ENCODE measurements at regions not wholly inside any gene's neighbourhood (a gene's known extent, or its start where the extent isn't known, plus 50 kb on each side); places are given as distances from the start of the nearest gene placed in this dataset.

GRCh38 chr1:184302346-184302745, 84.5 kb upstream of the C1orf21 start:
- no peak for DNase-seq (ENCODE audit: low read depth in 3 of 3, low spot score in 2 of 3)

DNA sequence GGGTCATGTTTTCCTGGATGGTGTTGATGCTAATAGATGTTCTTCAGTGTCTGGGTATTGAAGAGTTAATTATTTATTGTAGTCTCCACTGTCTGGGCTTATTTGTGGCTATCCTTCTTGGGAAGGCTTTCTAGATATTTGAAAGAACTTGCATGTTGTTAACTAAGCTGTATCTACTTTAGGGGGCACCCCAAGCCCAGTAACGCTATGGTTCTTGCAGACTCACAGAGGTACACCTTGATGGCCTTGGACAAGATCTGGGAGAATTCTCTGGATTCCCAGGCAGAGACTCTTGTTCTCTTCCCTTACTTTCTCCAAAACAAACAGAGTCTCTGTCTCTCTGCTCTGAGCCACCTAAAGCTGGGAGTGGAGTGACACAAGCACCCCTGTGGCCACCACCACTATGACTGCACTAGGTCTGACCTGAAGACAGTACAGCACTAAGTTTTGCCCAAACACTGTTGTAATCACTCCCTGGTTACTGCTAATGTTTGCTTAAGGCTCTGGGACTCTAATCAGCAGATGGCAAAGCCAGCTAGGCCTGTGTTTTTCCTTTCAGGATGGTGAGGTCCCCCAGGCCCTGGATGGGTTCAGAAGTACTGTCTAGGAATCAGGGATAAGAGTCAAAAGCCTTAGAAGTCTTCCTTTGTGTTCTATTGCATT, 76.5 kb upstream of the C1orf21 start:
- DNase-seq (ENCODE audit: low read depth in 3 of 3, low spot score in 2 of 3), result no peak

DNA sequence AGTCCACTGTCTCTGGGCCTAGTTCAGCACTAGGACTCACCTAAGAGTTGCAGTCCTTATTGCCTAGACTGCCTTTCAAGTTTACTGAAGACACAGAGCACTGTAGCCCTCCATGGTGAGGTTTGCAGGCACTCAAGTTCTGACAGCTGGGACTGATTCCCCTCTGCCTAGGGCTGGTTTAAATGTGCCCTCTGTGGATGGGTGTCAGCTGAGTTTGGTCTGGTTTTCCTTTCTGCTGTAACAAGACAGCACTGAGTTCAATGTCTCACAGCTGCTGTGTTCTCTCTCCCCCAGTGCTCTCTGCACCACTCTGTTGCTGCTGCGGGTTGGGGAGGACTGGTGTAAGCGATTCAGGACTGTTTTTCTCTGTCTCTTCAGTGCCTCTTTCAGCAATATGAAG, 75.2 kb upstream of the C1orf21 start:
- no peak for DNase-seq (ENCODE audit: low read depth in 3 of 3, low spot score in 2 of 3)

GRCh38 chr1:184315254-184315653, 71.6 kb upstream of the C1orf21 start:
- no peak for DNase-seq (ENCODE audit: low read depth in 3 of 3, low spot score in 2 of 3)

DNA sequence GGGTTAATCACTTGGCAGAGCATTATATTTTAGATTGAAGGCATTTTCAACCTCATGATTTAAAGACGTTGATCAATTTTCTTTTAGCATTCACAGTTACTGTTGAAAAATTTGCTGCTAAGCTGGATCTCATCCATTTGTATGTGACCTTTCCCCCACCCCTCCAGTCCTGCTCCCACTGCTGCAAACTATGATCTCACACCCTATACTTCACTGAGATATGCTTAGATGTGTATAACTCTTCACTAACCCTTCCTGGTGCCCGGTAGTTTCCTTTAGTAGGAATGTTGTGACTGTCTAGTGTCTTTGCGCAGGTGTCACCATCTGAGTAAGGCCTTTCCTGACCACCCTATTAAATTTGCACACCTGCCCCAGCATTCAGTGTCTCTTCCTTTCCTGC, 67.0 kb upstream of the C1orf21 start:
- no peak for DNase-seq (ENCODE audit: low read depth in 3 of 3, low spot score in 2 of 3)

DNA sequence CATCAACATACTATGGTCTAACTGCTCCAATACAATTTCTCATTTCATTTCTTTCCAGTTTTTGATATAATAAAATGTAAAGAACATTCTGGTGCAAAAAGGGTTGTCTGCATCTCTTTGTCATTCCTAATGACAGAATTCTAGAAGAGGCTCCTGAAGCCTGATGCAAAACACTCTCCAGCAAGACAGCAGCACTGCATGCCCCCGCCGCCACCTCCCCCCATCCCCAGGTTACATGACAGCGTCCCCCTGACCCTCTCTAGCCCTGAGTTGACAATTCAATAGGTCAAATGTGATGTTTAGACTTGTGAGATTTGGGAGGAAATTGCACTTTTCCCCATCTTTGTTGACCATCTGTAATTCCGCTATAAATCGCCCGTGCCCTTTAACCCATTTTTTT, 64.6 kb upstream of the C1orf21 start:
- DNase-seq (ENCODE audit: low read depth in 3 of 3, low spot score in 2 of 3), result no peak

GRCh38 chr1:184324972-184325371, 61.9 kb upstream of the C1orf21 start:
- DNase-seq (ENCODE audit: low read depth in 3 of 3, low spot score in 2 of 3), result no peak

GRCh38 chr1:184326278-184326677, 60.6 kb upstream of the C1orf21 start:
- DNase-seq (ENCODE audit: low read depth in 3 of 3, low spot score in 2 of 3), result no peak

DNA sequence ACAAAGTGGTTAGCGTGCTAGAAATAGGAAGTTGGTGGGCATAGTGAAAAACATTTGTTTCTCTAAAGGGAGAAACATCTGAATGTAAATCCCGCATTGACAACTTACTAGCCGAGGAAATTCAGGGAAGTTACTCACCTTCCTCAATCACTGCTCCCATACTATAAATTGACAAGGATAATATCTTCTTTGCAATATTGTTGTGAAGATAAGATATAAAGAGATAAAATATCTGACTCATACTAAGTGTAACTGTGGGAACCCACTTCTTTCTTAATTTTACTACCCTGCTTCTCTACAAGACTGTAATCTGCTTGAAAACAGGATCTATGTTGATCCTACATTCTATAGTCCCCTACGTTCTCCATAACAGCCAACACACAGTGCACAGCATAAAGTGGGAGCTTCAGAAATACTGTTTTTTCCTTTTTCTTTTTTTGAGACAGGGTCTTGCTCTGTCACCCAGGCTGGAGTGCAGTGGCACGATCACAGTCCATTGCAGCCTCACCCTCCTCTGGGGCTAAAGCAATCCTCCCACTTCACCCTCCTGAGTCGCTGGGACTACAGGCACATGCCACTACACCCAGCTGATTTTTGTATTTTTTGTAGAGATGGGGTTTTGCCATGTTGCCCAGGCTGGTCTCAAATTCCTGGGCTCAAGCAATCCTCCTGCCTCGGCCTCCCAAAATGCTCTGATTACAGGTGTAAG, 57.4 kb upstream of the C1orf21 start:
- no peak for DNase-seq (ENCODE audit: low read depth in 3 of 3, low spot score in 2 of 3)

DNA sequence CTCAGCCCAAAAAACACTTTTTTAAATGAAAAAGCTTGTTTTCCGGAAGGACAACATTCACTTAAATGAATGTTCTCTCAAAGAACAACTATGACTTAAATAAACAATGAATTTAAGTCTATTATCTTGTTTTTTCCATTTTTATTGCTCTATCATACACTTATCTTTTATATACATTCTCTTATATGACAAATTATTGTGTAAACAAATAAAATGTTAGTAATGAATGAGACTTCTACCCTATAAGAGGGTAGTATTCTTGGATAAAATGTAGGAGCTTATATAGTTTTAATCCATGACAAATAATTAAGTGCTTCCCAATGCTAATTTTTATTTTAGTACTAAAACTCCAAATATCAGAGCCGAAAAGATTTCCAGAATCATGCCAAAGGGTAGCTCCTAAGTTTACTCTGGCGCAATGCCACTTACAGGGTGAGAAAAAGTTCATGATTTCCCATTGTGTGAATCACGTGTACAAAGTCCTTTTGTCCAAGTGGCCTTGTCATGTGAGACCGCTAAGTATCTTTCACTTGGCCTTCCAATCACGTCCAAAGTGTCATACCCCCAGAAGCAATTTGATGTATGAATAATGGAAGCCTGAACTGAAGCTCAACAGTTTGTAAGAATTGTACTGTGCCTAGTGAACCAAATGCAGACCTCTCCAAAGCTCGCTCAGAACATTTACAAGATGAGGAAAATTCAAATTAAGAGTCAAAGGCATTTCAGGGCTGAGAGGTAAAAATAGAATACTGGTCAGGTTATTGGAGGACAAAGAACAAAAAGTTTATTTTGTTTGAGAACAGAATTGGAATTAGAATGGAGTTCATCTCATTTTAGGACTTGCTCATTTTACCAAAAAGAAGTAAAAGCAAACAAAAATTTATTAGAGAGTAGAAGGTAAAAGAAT, 56.6 kb upstream of the C1orf21 start:
- DNase-seq (ENCODE audit: low read depth in 3 of 3, low spot score in 2 of 3), result peak in 1 of 3 donors; percentile 9

DNA sequence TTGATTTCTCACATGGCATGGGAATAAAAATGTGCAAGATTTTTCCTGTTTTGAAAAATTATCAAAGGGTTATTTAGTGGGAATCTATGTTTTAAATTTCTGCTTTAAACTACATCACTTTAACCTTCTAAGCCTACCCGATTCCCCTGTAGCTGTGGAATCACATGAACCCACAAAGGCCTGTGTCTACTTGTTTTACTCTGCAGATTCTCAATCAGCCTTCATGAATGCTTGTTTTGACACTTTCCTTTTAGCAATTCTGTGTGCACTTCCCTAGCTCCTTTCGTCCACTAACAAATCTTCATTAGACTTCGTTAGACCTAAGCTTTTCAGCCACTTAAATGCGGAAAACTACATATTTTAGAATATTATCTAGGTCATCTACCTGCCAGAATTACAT, 56.0 kb upstream of the C1orf21 start:
- DNase-seq (ENCODE audit: low read depth in 3 of 3, low spot score in 2 of 3), result no peak

All from right renal cortex interstitium (tissue), 3 donors.